Activated naive CD4-positive, alpha-beta T cell treated with anti-CD3 and anti-CD28 coated beads, Interleukin-2, amount 10 ng/mL, durations not matched to agents 7 days and 5 days (primary cell): ENCODE measurements at regions not wholly inside any gene's neighbourhood (a gene's known extent, or its start where the extent isn't known, plus 50 kb on each side); places are given as distances from the start of the nearest gene placed in this dataset.
"Not testable (repeated sequence)": the region's sequence is repeated elsewhere in the genome, so short reads cannot be mapped to it uniquely, and the experiment has no call there.

ENCODE experiments used
- CTCF ChIA-PET: fragments of 350-600 bp; sonication (Branson Sonifier 250); formaldehyde crosslinking; loops from one replicate; lab custom pipeline; 2021; ENCODE audit warnings: antibody characterized with exemption; lab: Charles Lee
- DNase-seq: peaks from one replicate; pipeline ENCODE4 v3.0.0-alpha.2; 2020
- H3K27ac Mint-ChIP-seq: one replicate; pipeline ENCODE4 v1.8.0; 2021; ENCODE audit warnings: mild to moderate bottlenecking, moderate library complexity, mixed read lengths
- H3K27me3 Mint-ChIP-seq: one replicate; pipeline ENCODE4 v1.8.0; 2021; ENCODE audit warnings: mild to moderate bottlenecking, mixed read lengths
- H3K36me3 Mint-ChIP-seq: one replicate; pipeline ENCODE4 v1.8.0; 2021; ENCODE audit warnings: mixed read lengths
- H3K4me1 Mint-ChIP-seq: one replicate; pipeline ENCODE4 v1.8.0; 2021; ENCODE audit warnings: mixed read lengths
- H3K4me3 Mint-ChIP-seq: one replicate; pipeline ENCODE4 v1.8.0; 2021; ENCODE audit warnings: mild to moderate bottlenecking, moderate library complexity, mixed read lengths
- H3K9me3 Mint-ChIP-seq: one replicate; pipeline ENCODE4 v1.8.0; 2021; ENCODE audit warnings: mixed read lengths

DNA sequence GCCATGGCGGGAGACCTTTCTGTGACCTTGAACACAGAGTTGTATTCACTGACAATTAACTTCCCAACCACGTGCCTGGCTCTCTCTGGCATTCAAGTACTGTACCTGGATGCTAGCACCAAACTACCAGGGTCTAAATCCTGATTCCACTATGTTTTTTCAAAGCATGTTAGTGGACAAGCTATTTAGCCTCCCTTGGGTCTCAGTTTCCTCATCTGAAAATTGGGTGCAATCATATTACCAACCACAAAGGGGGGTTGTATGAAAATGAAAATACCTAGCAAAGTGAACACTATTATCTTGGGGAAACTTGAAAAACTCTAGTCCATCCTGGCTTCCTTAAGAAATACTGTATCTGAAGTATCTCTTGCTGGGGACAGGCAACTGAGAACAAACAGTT is 308.7 kb upstream of the SGK1 start:
- H3K4me1 Mint-ChIP-seq, result peaks cover 4% of the 10 kb centered on the region
- H3K27me3 Mint-ChIP-seq, result peaks cover 17% of the 10 kb centered on the region
- no peak overlapping the region for H3K4me3 Mint-ChIP-seq
- H3K36me3 Mint-ChIP-seq, result no peaks in the 10 kb centered on the region
- H3K27ac Mint-ChIP-seq, result no peak overlapping the region
- H3K9me3 Mint-ChIP-seq, result no peaks in the 10 kb centered on the region
- DNase-seq, result no peak
- CTCF ChIA-PET, result no interaction called here

DNA sequence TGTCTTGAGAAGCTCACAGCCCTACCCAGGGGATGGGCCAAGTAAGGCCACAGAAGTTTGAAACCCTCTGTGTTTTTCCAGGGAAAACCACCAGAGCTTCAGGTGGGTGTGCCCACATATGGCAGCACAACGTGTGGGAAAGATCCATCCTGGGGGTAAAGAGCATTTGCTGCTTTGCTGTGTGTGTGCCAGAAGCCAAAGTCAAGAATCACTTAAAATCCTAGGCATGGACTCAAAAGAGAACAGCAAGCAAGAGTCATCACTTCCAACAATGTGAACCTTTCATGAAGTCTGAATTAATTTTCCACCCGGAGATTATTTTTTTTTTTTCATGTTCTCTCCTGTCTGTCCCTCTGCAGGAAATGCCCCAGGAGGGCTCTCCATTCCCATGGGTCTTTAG is 308.2 kb upstream of the SGK1 start:
- Mint-ChIP-seq H3K36me3 (no peaks in the 10 kb centered on the region), H3K4me1 (peaks cover 4% of the 10 kb centered on the region), H3K27ac (no peak overlapping the region), H3K27me3 (peaks cover 17% of the 10 kb centered on the region), H3K4me3 (no peak overlapping the region), H3K9me3 (no peaks in the 10 kb centered on the region)
- DNase-seq, result no peak
- CTCF ChIA-PET, result no interaction called here

DNA sequence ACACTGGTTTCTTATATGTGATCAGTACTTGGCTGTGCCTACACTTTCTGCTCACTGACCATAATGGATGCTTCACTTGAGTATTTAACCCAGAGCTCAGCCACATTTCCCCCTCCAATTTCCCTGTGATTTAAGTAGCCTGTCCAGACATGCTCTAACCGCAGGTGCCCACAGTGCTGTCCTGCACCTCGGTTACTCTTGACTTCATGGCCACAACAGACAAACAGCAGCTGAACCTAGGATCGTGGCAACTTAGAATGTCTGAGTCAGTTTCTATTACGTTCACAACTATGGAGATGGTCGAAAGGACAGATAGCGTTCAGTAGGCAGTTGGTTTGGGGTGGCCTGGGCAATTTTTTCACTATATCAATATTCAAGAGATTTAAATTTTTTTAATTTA is 306.9 kb upstream of the SGK1 start:
- Mint-ChIP-seq H3K9me3 (no peaks in the 10 kb centered on the region), H3K36me3 (no peaks in the 10 kb centered on the region), H3K4me1 (peaks cover 4% of the 10 kb centered on the region), H3K4me3 (no peak overlapping the region), H3K27me3 (peaks cover 13% of the 10 kb centered on the region), H3K27ac (no peak overlapping the region)
- CTCF ChIA-PET, result interaction anchor here (1.4 to 2.0 kb wide), 2 partner anchors 16 to 451 kb away, joined by 4 to 11 read pairs; no protein-coding TSS in a partner anchor
- DNase-seq, result no peak

DNA sequence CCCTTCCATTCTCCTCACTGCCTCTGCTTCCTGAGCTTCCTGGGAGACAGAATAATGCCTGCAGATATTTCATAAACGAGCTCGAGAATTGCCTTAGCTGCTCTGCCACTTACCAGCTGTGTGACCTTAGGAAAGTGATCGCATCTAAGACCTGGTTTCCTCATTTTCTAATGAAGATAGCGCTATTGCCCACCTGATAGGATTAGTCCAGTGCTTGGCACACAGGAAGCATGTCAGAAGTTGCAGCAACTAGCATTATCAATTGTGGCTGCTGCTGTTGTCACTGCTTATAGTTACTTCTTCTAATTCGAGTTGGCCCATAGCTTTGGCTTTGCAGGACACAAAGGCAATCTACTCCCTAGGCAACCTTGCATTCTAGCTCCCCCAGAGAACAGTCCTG is 305.5 kb upstream of the SGK1 start:
- no peak for DNase-seq
- no peak overlapping the region for H3K27ac Mint-ChIP-seq
- peaks cover 4% of the 10 kb centered on the region for H3K4me1 Mint-ChIP-seq
- H3K36me3 Mint-ChIP-seq, result no peaks in the 10 kb centered on the region
- CTCF ChIA-PET, result interaction anchor here (0.8 to 2.0 kb wide), 4 partner anchors 9 to 500 kb away, joined by 3 to 11 read pairs (median 4); no protein-coding TSS in a partner anchor
- H3K9me3 Mint-ChIP-seq, result no peaks in the 10 kb centered on the region
- H3K4me3 Mint-ChIP-seq, result no peak overlapping the region
- peaks cover 23% of the 10 kb centered on the region for H3K27me3 Mint-ChIP-seq

DNA sequence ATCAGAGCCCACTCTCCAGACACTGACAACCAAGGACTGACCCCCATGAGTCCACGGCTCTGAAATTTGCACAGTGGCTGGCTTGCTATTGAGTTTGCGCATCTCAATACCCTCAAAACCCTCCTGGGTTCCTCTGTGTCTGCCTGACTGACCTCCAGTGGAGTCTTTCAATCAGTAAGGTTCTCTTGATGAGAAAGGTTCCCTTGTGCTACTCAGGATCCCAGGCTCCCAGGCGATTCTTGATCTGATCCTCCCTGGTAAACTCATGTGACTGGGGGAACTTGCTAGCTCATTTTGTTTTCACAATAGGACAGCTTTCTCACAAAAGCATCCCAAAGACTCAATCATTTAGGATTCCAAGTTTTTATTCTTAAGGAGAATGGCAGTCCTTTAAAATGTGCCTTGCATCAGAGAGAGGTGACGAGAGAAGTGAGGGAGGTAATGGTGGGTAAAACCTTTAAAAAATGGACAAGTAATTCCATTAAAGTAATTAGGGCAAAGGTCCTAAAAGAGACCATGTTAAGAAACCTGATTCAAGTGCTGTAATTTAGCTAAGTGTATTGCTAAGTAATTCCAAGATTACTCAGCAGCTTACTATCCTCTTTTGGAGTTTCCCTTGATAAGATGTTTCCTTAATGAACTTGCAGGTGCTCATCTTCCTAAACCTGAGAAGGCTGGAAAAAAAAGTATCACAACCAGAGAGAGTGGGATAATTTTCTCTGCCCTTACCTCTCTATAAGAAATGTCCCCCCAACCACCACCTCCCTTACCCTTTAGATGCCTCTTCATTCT is 304.7 kb upstream of the SGK1 start:
- H3K4me1 Mint-ChIP-seq, result peaks cover 4% of the 10 kb centered on the region
- H3K36me3 Mint-ChIP-seq, result no peaks in the 10 kb centered on the region
- H3K4me3 Mint-ChIP-seq, result no peak overlapping the region
- CTCF ChIA-PET, result interaction anchor here (0.7 to 2.0 kb wide), 3 partner anchors 18 to 500 kb away, joined by 3 to 11 read pairs (median 4); no protein-coding TSS in a partner anchor
- H3K9me3 Mint-ChIP-seq, result no peaks in the 10 kb centered on the region
- DNase-seq, result no peak
- H3K27ac Mint-ChIP-seq, result no peak overlapping the region
- peaks cover 25% of the 10 kb centered on the region for H3K27me3 Mint-ChIP-seq

DNA sequence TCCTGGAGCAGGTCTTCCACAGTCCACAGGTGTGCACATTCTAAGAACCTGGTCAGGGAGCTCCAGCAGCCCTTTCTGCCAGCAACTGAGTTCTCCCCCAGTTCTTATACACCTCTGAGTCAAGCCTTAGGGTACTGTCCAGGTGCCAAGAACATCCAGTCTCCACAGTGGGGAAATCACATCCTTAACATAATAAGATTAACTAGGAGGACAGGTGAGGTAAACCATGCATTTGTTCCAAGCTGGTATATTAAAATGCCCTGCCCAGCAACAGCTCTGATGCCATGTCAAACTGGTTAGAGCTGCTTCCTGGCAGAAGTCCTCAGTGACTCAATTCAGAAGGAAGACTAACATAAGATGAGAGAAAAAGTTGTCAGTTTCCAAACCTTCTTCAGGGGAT is 303.9 kb upstream of the SGK1 start:
- CTCF ChIA-PET, result interaction anchor here (0.7 kb wide), 1 partner anchor 19 kb away, joined by 3 read pairs; no protein-coding TSS in a partner anchor
- Mint-ChIP-seq H3K36me3 (no peaks in the 10 kb centered on the region), H3K4me1 (peaks cover 4% of the 10 kb centered on the region), H3K27me3 (peaks cover 27% of the 10 kb centered on the region), H3K9me3 (no peaks in the 10 kb centered on the region), H3K4me3 (no peak overlapping the region), H3K27ac (no peak overlapping the region)
- DNase-seq, result no peak

DNA sequence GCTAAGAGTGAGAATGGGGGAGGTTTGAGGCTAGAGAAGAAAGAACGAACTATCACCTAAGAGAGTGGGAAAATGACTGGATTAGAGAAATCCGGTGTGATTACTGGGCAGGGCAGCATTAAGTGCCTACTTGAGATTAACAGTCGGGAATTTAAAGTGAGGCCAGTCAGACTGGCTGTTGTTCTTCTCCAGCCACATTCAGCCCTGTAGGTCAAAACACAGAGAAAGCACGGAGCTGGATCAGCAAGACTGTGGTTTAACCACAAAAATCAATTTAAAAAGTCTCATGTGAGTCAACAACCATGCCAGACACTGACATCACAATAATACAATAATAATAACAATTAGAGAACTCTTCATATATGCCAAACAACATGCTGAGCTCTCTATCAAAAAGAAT is 301.9 kb upstream of the SGK1 start:
- H3K4me3 Mint-ChIP-seq, result no peak overlapping the region
- H3K27me3 Mint-ChIP-seq, result peaks cover 29% of the 10 kb centered on the region
- no peak for DNase-seq
- no peaks in the 10 kb centered on the region for H3K4me1 Mint-ChIP-seq
- CTCF ChIA-PET, result no interaction called here
- H3K36me3 Mint-ChIP-seq, result no peaks in the 10 kb centered on the region
- no peak overlapping the region for H3K27ac Mint-ChIP-seq
- H3K9me3 Mint-ChIP-seq, result no peaks in the 10 kb centered on the region

DNA sequence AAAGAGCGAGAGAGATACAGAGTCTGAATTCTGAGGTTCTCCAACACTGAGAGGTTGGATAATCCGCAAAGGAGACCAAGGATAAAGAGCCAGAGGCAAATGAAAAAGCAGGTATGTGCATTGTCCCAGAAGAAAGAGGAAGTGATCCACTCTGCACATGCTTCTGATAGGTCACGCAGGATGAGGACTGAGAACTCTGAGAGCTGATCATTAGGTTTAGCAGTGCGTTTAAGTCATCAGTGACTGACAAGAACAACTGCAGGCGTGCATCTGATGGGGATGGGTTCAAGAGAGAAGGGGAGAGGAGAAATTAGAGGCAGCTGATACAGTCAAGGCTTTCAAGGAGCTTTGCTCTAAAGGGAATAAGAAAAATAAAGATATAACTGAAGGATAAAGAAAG is 301.2 kb upstream of the SGK1 start:
- no peak overlapping the region for H3K27ac Mint-ChIP-seq
- no peaks in the 10 kb centered on the region for H3K4me1 Mint-ChIP-seq
- H3K9me3 Mint-ChIP-seq, result no peaks in the 10 kb centered on the region
- no peak for DNase-seq
- no peak overlapping the region for H3K4me3 Mint-ChIP-seq
- H3K27me3 Mint-ChIP-seq, result peaks cover 26% of the 10 kb centered on the region
- CTCF ChIA-PET, result no interaction called here
- H3K36me3 Mint-ChIP-seq, result no peaks in the 10 kb centered on the region

DNA sequence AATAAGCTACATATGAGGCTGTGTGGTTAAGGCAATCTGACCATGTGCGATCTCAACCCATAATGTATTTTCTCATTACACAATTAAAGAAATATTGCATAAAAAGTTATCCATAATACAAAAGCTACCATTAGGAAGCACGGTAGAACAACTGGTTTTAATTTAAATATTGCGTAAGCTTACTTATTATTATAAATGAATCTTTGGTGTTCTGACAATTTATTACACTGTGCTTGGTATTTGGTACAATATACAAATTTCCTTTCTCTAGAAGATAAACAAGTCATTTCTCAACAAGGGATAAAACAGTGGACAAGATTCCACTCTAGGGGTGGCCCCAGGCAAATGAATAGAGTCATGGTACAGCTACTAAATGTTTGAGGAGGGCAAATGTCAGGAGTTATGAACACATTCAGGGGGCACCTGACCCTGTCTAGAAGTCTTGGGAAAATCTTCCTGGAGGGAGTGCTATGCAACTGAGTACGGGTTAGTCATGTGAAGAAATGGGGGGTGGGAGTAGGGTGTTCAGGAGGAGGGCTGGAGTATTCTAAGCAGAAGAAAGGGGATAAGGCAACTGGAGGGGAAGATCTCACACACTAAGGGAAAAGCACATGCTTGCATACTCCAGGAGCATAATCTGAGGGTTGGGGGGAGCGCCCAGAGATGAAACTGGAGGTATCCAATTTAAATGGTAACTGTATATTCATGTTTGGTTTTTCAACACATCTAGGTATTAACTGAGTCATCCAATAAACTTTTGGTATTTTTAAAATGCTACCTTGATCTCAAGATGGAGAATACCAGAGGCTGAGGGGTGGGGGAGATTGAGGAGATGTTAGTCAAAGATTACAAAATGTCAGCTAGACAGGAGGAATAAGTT is 296.9 kb upstream of the SGK1 start:
- DNase-seq, result no peak
- CTCF ChIA-PET, result no interaction called here
- H3K4me3 Mint-ChIP-seq, result no peak overlapping the region
- H3K36me3 Mint-ChIP-seq, result no peaks in the 10 kb centered on the region
- H3K9me3 Mint-ChIP-seq, result no peaks in the 10 kb centered on the region
- peaks cover 17% of the 10 kb centered on the region for H3K27me3 Mint-ChIP-seq
- no peak overlapping the region for H3K27ac Mint-ChIP-seq
- no peaks in the 10 kb centered on the region for H3K4me1 Mint-ChIP-seq

DNA sequence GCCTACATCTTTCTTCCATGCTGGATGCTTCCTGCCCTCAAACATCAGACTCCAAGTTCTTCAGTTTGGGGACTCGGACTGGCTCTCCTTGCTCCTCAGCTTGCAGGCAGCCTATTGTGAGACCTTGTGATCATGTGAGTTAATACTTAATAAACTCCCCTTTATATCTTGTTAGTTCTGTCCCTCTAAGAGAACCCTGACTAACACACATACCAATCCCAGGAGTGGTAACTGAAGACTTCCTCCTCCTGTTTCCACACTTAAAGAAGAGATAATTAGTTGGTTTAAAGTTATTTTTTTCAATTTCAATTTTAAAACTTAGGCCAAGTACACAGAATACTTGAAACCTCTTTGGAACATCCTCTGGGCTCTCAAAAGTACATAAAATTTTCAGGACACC is 294.2 kb upstream of the SGK1 start:
- H3K9me3 Mint-ChIP-seq, H3K4me3 Mint-ChIP-seq, H3K36me3 Mint-ChIP-seq, H3K4me1 Mint-ChIP-seq, H3K27ac Mint-ChIP-seq, CTCF ChIA-PET, DNase-seq, H3K27me3 Mint-ChIP-seq: not testable (repeated sequence)

DNA sequence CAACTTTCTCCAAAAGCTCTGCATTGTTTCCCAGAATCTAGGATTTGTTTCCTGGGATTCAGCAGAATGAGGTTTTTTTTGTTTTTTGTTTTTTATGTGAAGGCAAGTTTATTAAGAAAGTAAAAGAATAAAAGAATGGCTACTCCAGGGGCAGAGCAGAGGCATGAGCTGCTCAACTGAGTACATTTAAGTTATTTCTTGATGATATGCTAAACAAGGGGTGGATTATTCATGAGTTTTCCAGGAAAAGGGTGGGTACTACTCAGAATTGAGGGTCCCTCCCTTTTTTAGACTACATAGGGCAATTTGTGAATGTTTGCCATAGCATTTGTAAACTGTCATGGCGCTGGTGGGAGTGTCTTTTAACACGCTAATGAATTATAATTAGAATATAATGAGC is 292.5 kb upstream of the SGK1 start:
- CTCF ChIA-PET, result interaction anchor here (1.0 kb wide), 1 partner anchor 362 kb away, joined by 4 read pairs; no protein-coding TSS in a partner anchor

DNA sequence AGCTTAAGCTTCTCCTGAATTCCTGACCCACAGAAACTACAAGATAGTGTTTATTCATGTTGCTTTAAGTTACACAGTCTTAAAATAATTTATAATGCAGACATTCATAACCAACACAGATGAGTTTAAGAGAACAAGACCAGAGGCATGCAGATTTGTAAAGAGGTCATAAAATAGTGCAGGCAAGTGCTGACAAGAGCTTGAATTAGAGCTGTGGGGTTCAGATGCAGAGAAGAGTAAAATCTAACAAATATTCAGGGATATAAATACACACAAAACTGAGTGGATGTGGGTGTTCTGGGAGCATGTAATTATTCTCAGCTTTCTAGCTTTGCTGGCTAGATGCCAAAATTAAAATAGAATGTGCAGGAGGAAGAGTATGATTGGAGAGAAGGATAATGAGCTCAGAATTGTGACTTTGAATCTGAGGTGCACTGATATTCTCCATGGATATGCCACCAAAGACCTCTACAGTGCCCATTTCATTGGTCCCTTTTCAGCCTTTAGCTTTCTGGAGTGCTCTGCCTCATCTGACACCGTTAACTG is 291.9 kb upstream of the SGK1 start:
- Mint-ChIP-seq H3K4me3 (no peak overlapping the region), H3K9me3 (no peaks in the 10 kb centered on the region), H3K27me3 (peaks cover 3% of the 10 kb centered on the region), H3K4me1 (no peaks in the 10 kb centered on the region), H3K27ac (no peak overlapping the region), H3K36me3 (no peaks in the 10 kb centered on the region)
- CTCF ChIA-PET, result interaction anchor here (0.6 to 1.0 kb wide), 2 partner anchors 28 to 362 kb away, joined by 3 to 4 read pairs; no protein-coding TSS in a partner anchor
- no peak for DNase-seq

More for the DNA sequence above, 292.5 kb upstream of the SGK1 start:
- Mint-ChIP-seq H3K36me3 (no peaks in the 10 kb centered on the region), H3K27ac (no peak overlapping the region), H3K4me3 (no peak overlapping the region), H3K27me3 (peaks cover 3% of the 10 kb centered on the region), H3K9me3 (no peaks in the 10 kb centered on the region), H3K4me1 (no peaks in the 10 kb centered on the region)
- no peak for DNase-seq

DNA sequence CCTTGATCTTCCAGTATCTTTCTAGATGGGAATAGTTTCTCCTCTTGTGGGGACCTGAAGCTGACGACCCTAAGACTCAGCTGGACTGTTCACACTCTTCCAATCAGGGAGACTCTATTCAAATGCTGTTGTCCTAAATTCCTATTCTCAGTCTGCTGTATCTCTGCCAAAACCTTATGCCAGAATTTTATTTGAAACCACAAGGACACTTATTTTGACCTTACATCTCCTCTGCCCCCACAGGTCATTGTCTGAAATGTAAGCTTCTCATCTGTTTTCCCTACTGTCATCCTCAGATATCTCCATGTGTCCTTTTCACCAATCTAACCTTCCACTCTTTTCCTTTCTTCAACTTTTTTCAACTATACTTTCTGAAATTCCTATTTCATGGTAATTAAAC is 289.5 kb upstream of the SGK1 start:
- H3K36me3 Mint-ChIP-seq, result no peaks in the 10 kb centered on the region
- no peak overlapping the region for H3K27ac Mint-ChIP-seq
- H3K4me3 Mint-ChIP-seq, result no peak overlapping the region
- CTCF ChIA-PET, result no interaction called here
- H3K27me3 Mint-ChIP-seq, result peaks cover 5% of the 10 kb centered on the region
- DNase-seq, result no peak
- no peaks in the 10 kb centered on the region for H3K4me1 Mint-ChIP-seq
- H3K9me3 Mint-ChIP-seq, result no peaks in the 10 kb centered on the region

DNA sequence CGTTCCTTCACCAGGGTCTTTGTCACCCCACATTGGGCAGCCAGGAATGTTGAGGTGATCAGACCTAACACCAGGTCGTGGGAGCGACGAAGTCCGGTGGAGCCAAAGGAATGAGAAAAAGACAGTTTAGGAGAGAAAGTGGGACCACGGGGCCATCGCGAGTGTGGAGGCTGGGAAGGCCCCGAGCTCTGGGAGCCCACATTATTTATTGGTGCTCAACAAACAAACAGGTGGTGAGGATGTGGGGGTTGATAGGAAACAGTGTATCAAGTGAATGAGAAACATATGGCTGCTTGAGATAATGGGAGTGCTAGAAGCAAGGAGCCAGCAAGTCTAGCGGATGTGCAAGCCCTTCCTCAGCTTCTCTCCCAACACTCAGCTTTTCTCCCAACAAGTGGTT is 287.1 kb upstream of the SGK1 start:
- no peak for DNase-seq
- CTCF ChIA-PET, result no interaction called here
- Mint-ChIP-seq H3K36me3 (no peaks in the 10 kb centered on the region), H3K27me3 (peaks cover 21% of the 10 kb centered on the region), H3K4me1 (no peaks in the 10 kb centered on the region), H3K4me3 (no peak overlapping the region), H3K9me3 (peaks cover 7% of the 10 kb centered on the region), H3K27ac (no peak overlapping the region)
